ENCODE measurements at regions not wholly inside any gene's neighbourhood (a gene's known extent, or its start where the extent isn't known, plus 50 kb on each side); places are given as distances from the start of the nearest gene placed in this dataset.

GRCh38 chr12:61107118-61107517 is 1153.1 kb upstream of the USP15 start:
- no peak for TF ChIP-seq CTCF (conservative IDR thresholded peaks at IDR 0.05; ENCODE audit: low read length)
- DNase-seq (ENCODE audit: low read depth) = no peak
- H3K4me3 ChIP-seq (ENCODE audit: low read length) = no peak overlapping the region

- no peak for DNase-seq (ENCODE audit: low read depth)
- TF ChIP-seq CTCF (conservative IDR thresholded peaks at IDR 0.05; ENCODE audit: low read length) = no peak
- H3K4me3 ChIP-seq (ENCODE audit: low read length) = no peak overlapping the region
Measured at GRCh38 chr12:61111218-61111617, 1149.0 kb upstream of the USP15 start.

GRCh38 chr12:61137677-61138414 is 1122.4 kb upstream of the USP15 start:
- no peak for DNase-seq (ENCODE audit: low read depth)
- H3K4me3 ChIP-seq (ENCODE audit: low read length) = no peak overlapping the region
- TF ChIP-seq CTCF (conservative IDR thresholded peaks at IDR 0.05; ENCODE audit: low read length) = no peak

- TF ChIP-seq CTCF (conservative IDR thresholded peaks at IDR 0.05; ENCODE audit: low read length) = no peak
- H3K4me3 ChIP-seq (ENCODE audit: low read length) = no peak overlapping the region
- DNase-seq (ENCODE audit: low read depth) = no peak
Measured at GRCh38 chr12:61138415-61138759, 1121.8 kb upstream of the USP15 start.

GRCh38 chr12:61161961-61162360 is 1098.2 kb upstream of the USP15 start:
- DNase-seq (ENCODE audit: low read depth) = no peak
- no peak for TF ChIP-seq CTCF (conservative IDR thresholded peaks at IDR 0.05; ENCODE audit: low read length)
- no peak overlapping the region for H3K4me3 ChIP-seq (ENCODE audit: low read length)

GRCh38 chr12:61188801-61189595 is 1071.2 kb upstream of the USP15 start:
- no peak for DNase-seq (ENCODE audit: low read depth)
- no peak overlapping the region for H3K4me3 ChIP-seq (ENCODE audit: low read length)
- no peak for TF ChIP-seq CTCF (conservative IDR thresholded peaks at IDR 0.05; ENCODE audit: low read length)

GRCh38 chr12:61213646-61214045 is 1046.6 kb upstream of the USP15 start:
- no peak for DNase-seq (ENCODE audit: low read depth)
- no peak overlapping the region for H3K4me3 ChIP-seq (ENCODE audit: low read length)
- no peak for TF ChIP-seq CTCF (conservative IDR thresholded peaks at IDR 0.05; ENCODE audit: low read length)
